ENCODE measurements at regions not wholly inside any gene's neighbourhood (a gene's known extent, or its start where the extent isn't known, plus 50 kb on each side); places are given as distances from the start of the nearest gene placed in this dataset.

GRCh38 chr5:120035181-120035580, 405.8 kb downstream of the FAM170A start:
- TF ChIP-seq GATA3 (IDR thresholded peaks at IDR 0.05; ENCODE audit: low read depth, low read length) (no peak), GATA2 (IDR thresholded peaks at IDR 0.05; ENCODE audit: low read depth, low read length) (no peak)
